Right hindlimb (tissue), 1 donor: ENCODE measurements at regions not wholly inside any gene's neighbourhood (a gene's known extent, or its start where the extent isn't known, plus 50 kb on each side); places are given as distances from the start of the nearest gene placed in this dataset.
"Not testable (repeated sequence)": the region's sequence is repeated elsewhere in the genome, so short reads cannot be mapped to it uniquely, and the experiment has no call there.

Experiments
- DNase-seq: peaks from one replicate; pipeline ENCODE4 v3.0.0-alpha.2; 2018

DNA sequence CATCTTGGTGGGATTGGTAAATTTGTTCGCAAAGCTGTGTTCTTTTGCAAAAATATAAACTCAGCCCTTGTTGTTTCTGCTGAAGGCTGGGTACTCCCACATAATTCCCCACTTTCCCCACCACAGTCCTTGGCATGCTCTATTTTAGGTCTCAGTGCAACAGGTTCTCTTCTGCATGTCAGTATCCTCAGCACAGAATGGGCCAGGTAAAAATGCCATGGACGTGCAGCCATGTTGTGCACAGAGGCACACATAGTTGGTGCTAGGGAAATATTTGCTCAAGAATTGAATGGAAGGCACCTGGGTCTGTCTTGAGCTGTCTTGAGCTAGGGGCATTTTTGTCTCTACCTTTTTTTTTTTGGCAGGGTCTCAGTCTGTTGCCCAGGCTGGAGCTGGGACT is 87.8 kb upstream of the LHX5 start:
- DNase-seq = no peak

GRCh38 chr12:113555226-113555625 is 83.6 kb upstream of the LHX5 start:
- no peak for DNase-seq

GRCh38 chr12:113552760-113553159 is 81.1 kb upstream of the LHX5 start:
- DNase-seq = no peak

- DNase-seq = no peak
These were observed 79.9 kb upstream of the LHX5 start for GRCh38 chr12:113551563-113551962.

GRCh38 chr12:113548467-113548866 is 76.8 kb upstream of the LHX5 start:
- DNase-seq = no peak

GRCh38 chr12:113546916-113547863 is 75.5 kb upstream of the LHX5 start:
- no peak for DNase-seq

DNA sequence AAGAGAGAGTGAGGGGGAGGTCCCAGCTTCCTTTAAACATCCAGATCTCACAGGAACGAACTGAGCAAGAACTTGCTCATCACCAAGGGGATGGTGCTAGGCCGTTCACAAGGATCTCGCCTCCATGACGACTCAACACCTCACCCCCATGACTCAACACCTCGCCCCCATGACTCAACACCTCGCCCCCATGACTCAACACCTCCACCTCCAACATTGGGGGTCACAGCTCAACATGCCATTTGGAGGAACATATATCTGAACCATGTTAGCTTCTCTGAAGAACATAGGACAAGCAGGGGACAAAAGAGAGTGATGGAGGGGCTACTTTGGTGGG is 66.0 kb upstream of the LHX5 start:
- no peak for DNase-seq

DNA sequence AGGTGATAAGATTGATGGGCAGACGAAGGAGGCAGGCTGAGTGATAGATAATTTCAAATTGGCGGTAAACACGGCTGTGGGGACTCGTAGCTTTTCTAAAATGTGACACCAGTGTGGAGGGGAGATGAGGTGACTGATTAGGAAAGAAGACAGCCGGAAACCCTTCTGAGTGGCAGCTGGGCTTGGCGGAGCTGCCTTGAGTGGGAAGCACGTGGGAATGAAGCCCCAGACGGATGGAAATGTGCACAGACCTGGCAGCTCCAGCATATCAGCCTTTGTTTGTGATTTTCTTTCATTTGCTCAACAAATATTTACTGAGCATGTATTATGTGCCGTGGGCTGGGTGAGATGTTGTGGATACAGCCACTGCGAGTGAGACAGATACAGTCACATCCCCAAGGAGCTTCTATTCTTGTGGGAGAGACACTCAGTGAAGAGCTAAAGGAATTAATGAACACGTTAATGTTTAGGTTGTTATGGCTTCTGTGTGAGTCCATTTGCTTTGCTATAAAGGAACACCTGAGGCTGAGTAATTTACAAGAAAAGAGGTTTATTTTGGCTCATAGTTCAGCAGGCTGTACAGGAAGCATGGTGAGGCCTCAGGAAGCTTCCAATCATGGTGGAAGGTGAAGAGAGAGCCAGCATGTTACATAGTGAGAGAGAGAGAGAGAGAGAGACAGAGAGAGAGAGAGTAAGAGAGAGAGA is 65.5 kb upstream of the LHX5 start:
- no peak for DNase-seq

DNA sequence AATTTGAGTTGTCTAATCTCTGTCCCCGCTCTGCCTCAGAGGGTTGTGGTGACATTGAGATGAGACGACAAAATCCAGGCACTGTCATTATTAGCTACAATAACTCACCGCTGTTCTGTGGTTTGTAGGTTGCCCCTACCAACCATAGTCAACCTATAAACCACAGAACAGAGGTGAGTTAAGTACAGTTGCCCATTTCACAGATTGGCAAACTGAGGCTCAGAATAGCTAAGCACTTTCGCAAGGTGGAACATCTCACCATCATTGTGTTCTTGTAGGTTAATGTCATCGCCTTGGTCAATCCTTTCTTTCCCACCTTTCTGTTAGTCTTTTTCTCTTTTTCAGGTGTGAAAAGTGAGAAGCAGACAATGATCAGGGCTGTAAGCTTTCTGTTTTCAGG is 63.4 kb upstream of the LHX5 start:
- DNase-seq = no peak

DNA sequence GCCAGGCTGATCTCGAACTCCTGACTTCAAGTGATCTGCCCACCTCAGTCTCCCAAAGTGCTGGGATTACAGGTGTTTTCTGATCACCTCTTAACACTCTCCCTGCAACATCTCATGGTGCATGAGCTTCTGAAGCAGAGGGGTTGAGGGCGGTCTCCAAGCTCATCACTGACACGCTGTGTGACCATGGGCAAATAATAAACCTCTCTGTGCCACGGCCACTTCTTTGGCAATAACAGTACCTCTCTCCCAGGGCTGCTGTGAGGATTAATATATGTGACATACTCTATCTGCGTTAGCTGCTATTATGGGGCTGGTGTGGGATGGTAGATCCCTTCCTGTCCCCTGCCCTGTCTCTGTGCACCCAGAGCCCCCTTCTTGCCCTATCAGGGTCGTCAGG is 62.9 kb upstream of the LHX5 start:
- DNase-seq = no peak

GRCh38 chr12:113533842-113534375 is 62.2 kb upstream of the LHX5 start:
- no peak for DNase-seq

DNA sequence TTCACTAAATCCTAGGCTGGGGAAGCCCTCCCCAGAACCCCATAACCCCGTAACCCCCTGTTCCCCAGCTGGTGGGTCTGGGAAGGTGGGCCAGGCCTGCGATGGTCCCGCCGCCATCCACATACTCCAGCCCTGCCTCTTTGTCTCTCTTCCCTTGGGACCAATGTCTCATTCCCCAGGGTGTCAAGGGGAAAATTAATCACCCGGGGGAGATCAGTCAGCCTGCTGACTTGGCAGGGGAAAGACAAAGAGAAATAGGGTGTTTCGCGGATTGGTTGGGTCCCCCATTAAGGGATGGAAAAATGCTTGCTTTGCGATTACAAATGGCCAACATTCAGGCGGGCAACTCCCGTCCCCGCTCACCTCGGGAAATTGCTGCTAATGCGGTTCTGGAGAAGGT is 60.6 kb upstream of the LHX5 start:
- no peak for DNase-seq

GRCh38 chr12:113531073-113531472 is 59.4 kb upstream of the LHX5 start:
- DNase-seq = not testable (repeated sequence)

- no peak for DNase-seq
These were observed 57.1 kb upstream of the LHX5 start for GRCh38 chr12:113528606-113529293.

DNA sequence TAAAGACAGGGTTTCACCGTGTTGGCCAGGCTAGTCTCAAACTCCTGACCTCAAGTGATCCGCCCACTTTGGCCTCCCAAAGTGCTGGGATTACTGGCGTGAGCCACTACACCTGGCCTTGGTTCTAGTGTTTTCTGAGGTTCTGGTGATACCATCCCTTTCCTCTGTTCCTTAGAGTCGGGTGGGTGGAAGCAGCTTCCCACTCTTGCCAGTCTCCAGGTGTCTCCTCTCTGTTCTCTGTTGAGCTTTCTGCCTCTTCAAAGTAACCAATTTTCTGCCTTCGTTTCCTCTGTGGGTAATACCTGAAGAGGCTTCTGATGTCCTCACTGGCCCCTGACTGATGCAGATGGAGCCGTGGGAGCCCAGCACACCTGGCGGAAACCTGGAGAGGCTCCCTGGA is 53.4 kb upstream of the LHX5 start:
- no peak for DNase-seq

DNA sequence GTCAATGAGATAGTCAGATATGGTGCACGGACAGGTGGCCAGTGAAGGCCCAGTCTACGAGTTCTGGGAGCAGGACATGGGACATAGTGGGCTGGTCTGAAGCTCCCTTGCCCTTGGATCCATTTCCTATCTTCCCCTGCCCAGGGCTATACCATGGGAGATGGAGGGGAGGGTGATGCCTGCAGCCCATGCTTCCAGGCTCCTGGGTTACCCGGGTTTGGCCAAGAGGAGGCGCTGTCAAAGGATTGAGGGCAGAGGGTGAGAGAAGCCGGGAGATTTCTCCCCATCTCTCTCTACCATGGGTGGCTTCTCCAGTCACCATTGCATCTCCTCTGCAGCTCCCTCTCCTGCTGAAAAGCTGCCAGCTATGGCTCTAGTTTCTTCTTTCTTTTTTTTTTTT is 52.8 kb upstream of the LHX5 start:
- no peak for DNase-seq

DNA sequence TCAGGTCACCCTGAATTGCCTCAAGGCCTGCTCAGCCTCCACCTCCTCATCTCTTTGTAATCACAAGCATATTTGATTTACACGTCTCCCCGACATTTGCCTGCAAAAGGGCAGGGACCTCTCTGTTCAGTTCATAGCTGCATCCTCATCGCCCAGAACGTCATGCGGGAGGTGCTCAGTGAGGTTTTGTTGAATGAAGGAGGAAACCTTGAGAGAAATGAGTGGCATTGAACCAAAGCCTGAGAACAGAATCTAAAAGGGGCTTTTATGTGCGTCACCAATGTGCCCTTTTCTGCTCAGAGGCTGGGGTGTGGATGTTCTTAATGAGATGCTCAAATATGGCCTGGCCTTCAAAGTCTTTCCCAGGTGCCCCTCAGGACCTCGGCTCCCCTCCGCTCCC is 50.0 kb upstream of the LHX5 start:
- DNase-seq = no peak
